Omental fat pad (tissue), 3 donors: ENCODE measurements at regions not wholly inside any gene's neighbourhood (a gene's known extent, or its start where the extent isn't known, plus 50 kb on each side); places are given as distances from the start of the nearest gene placed in this dataset.

Experiments used
- ATAC-seq: fragments of 150-250 bp; one replicate; pipeline ENCODE4 v1.9.1; 2016; ENCODE audit warnings: mild to moderate bottlenecking, moderate library complexity; ENCODE audit not compliant: low FRiP score
- DNase-seq: peaks from one replicate; pipeline ENCODE4 v3.0.0-alpha.2; 2019; ENCODE audit warnings: low spot score
- TF ChIP-seq, protein P1 (sequence below), 3 donors: fragments of 450-650 bp; IDR thresholded peaks; one replicate each; pipeline ENCODE4 v1.5.1; 2016 to 2017; ENCODE audit warnings: antibody characterized with exemption in 3 of 3, mild to moderate bottlenecking in 3 of 3, moderate library complexity in 2 of 3

DNA sequence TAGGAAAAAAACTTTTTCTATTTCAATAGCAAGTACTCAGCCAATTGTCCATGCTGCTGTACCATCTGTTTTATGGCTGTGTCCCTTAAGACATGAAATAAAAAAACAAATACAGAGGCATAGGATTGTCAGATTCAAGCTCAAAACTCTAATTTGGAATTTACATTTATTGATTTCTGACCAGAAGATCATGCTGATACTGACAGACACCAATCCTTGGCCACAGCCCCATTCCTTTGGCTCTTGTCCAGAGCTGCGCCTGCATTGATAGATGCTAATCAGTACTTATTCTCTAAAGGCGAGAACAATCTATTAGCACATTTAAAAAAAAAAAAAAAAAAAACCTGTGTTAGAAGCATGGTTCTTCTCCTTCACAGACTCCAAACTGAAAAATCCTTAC lies 384.6 kb downstream of the TMEM232 start:
- ATAC-seq = no peak
- DNase-seq = no peak
- TF ChIP-seq, protein P1, sequence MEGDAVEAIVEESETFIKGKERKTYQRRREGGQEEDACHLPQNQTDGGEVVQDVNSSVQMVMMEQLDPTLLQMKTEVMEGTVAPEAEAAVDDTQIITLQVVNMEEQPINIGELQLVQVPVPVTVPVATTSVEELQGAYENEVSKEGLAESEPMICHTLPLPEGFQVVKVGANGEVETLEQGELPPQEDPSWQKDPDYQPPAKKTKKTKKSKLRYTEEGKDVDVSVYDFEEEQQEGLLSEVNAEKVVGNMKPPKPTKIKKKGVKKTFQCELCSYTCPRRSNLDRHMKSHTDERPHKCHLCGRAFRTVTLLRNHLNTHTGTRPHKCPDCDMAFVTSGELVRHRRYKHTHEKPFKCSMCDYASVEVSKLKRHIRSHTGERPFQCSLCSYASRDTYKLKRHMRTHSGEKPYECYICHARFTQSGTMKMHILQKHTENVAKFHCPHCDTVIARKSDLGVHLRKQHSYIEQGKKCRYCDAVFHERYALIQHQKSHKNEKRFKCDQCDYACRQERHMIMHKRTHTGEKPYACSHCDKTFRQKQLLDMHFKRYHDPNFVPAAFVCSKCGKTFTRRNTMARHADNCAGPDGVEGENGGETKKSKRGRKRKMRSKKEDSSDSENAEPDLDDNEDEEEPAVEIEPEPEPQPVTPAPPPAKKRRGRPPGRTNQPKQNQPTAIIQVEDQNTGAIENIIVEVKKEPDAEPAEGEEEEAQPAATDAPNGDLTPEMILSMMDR (IDR thresholded peaks at IDR 0.05) = no peak

DNA sequence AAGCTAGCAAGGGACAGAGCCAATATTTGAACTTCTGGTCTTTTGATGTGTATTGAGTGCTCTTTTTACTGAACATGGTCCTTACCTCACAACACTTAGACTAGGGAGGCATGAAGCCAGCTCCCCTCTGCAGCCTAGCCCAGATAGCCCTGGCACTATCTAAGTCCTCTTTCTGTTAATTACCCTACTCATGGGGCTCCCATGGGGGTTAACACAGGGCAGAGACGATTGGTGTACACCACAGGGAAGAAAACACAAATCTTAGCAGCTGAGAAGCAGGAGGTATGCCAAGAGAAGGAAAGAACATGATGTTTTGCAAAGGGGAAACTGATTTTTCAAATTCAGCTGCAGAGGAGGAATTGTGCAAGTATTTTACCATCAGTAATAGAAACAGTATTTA lies 383.8 kb downstream of the TMEM232 start:
- DNase-seq (no peak), ATAC-seq (no peak)
- TF ChIP-seq, protein P1 (IDR thresholded peaks at IDR 0.05) = no peak

DNA sequence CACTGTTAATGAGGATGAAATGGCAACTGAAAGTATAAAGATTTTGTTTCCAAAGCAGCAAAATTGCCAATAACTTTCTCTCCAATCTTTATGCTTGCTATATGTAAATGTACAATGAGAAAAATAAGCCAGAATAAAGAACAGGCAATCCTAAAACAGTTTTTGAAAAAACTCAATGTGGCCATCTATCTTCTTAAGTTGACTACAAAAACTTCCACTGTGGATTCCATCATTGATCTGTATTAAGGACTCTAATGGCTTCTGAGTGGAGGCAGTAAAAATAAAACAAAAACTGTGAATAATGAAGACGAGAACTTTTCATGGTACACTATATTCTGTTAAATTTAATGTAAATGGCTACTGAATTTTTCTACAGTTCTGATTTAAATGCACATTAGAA lies 382.9 kb downstream of the TMEM232 start:
- ATAC-seq (no peak), DNase-seq (no peak)
- TF ChIP-seq, protein P1 (IDR thresholded peaks at IDR 0.05) = no peak

DNA sequence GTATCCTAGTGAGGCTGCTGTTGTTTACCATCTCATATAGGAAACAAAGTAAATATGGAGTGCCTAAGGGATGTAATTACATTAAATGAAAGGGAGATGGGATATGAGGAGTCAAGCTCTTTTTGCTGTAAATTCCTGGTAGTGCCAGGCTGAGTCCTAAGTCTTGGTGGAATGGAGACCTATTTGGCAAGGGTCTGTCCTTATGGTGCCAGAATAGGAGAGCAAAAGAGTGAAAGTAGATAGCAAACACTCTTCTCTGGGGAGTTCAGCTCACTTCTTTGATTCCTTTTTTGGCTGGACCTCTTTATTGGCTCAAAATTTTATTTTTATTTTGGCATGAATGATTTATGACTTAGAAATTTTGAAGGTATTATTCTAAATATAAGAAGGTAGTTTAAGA lies 380.8 kb downstream of the TMEM232 start:
- TF ChIP-seq, protein P1 (IDR thresholded peaks at IDR 0.05) = no peak
- DNase-seq (no peak), ATAC-seq (no peak)

DNA sequence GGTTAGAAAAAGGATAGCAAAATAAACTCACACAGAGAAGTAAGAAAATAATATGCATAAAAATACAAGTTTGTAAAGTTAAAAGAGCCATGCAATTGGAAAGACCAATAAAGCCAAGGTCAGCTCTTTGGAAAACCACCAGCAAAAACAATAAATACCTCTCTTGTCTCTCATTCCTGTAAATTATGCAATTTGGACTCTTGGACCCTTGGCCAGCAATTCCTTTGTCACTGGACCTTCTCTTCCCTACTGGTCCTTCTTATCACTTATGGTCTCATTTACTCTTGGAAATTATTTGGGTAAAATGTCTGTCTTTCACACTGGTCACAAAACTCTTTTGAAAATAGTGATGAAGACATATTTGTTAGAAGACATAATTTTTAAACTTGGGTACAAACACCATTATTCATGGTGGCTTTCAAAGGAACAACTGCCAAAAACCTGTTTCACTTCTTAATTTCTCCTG lies 379.5 kb downstream of the TMEM232 start:
- DNase-seq (no peak), ATAC-seq (no peak)
- TF ChIP-seq, protein P1 (IDR thresholded peaks at IDR 0.05) = no peak

DNA sequence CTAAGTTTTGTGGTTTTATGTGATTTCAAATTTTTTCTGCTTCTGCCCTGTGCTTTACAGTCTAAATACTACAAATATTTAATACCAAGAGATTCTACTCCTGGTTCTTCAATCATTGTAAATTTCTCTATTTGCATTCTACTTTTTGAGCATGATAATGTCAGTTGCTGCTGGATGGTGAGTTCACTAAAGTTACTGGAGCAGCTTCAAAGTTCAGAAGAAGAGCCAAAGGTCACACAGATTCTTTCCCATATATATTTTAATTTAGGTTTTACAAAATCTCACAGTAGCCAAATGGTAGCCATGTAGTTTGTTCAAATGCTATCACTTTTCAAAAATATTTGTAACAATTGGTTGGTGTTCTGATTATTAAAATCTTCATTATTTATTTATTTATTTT lies 378.7 kb downstream of the TMEM232 start:
- no peak for DNase-seq
- no peak for ATAC-seq
- TF ChIP-seq, protein P1 (IDR thresholded peaks at IDR 0.05) = no peak

DNA sequence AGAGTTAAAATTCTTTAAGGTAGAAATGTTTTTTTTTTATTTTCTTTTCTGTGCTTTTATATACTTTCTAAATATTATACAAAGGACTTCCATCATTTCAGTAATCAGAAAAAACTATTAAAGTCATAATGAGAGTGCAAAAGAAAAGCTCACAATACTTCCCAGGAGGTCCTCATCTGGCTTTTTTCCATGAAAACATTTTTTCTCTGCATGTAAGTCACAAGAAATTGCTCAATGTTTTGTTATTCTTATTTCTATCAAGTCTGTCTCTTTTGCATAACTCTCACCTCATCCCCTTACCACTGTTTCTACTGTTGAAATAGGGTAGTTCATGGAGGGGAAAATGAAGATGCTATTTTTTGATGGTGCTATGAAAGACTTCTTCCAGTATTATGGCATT lies 375.0 kb downstream of the TMEM232 start:
- TF ChIP-seq, protein P1 (IDR thresholded peaks at IDR 0.05) = no peak
- ATAC-seq (no peak), DNase-seq (no peak)
